IMR-90 (cell line): ENCODE measurements at regions not wholly inside any gene's neighbourhood (a gene's known extent, or its start where the extent isn't known, plus 50 kb on each side); places are given as distances from the start of the nearest gene placed in this dataset. TPM values are rescaled to one million over a fixed set of nuclear protein-coding genes. Genes with fewer than 3 reads are reported as not detected.

Experiments
- microRNA-seq, 2 experiments: library from miRNA; stranded (forward) in 1 of 2; unstranded in 1 of 2; fragments of 10-50 nt in 1 of 2; fragments of <30 nt in 1 of 2; gene quantifications in 1 of 2; microRNA quantifications in 1 of 2; one replicate each; pipeline versions ENCODE3 to v1.1.0; 2013 to 2020; ENCODE audit not compliant: insufficient read depth in 1 of 2, insufficient read length in 1 of 2, unreplicated experiment in 1 of 2
- small RNA-seq, 5 experiments: library from RNA; depleted of rRNA; stranded (forward); fragments of <200 nt; gene quantifications; one replicate each; pipeline ENCODE3, GENCODE V24; 2012

Small RNA genes lying in the stretch of these regions (microRNA-seq; reads per million reads assigned to microRNA genes)
- gene RNY3P3 (ENCODE audit: insufficient read depth, insufficient read length): not detected

Small RNA genes lying in the stretch of these regions (small RNA-seq; reads per million reads assigned to genes)
- gene RNY3P3: 0 to 1.2 (median 0.16) reads per million in 5 experiments
